HepG2 (cell line): ENCODE measurements at regions not wholly inside any gene's neighbourhood (a gene's known extent, or its start where the extent isn't known, plus 50 kb on each side); places are given as distances from the start of the nearest gene placed in this dataset.

Source experiments
- BRF2 ChIP-seq: sonication (generic); formaldehyde crosslinking; IDR thresholded peaks from 2 replicates; pipeline ENCODE4 v1.8.1; 2022; ENCODE audit warnings: mild to moderate bottlenecking, missing genetic modification reagents
- HMGXB3 ChIP-seq: sonication (generic); formaldehyde crosslinking; IDR thresholded peaks from 2 replicates; pipeline ENCODE4 v1.4.0; 2020; ENCODE audit warnings: missing genetic modification reagents, borderline replicate concordance
- JARID2 ChIP-seq: sonication (generic); formaldehyde crosslinking; IDR thresholded peaks from 2 replicates; pipeline ENCODE4 v1.8.1; 2023; ENCODE audit warnings: missing genetic modification reagents, inconsistent platforms; ENCODE audit not compliant: insufficient replicate concordance
- NFYC ChIP-seq: IDR thresholded peaks from 2 replicates; pipeline ENCODE4 v1.6.1; 2016; ENCODE audit warnings: missing genetic modification reagents, missing compliant biosample characterization
- YEATS2 ChIP-seq: sonication (generic); formaldehyde crosslinking; IDR thresholded peaks from 2 replicates; pipeline ENCODE4 v1.4.0; 2020; ENCODE audit warnings: missing genetic modification reagents, borderline replicate concordance
- ZBED4 ChIP-seq: sonication (generic); formaldehyde crosslinking; IDR thresholded peaks from 2 replicates; pipeline ENCODE4 v1.4.0; 2020; ENCODE audit warnings: missing genetic modification reagents, borderline replicate concordance
- ZBTB40 ChIP-seq, 2 experiments: fragments of 450-650 bp in 1 of 2; sonication (generic) in 1 of 2; formaldehyde crosslinking in 1 of 2; IDR thresholded peaks; 2 replicates each; pipeline versions ENCODE4 v1.6.1 to v1.8.0; 2016 to 2022; ENCODE audit warnings: antibody characterized with exemption in 1 of 2, mild to moderate bottlenecking in 1 of 2, missing genetic modification reagents in 1 of 2
- ZMYM2 ChIP-seq: sonication (generic); formaldehyde crosslinking; IDR thresholded peaks from 2 replicates; pipeline ENCODE4 v1.8.0; 2022; ENCODE audit warnings: mild to moderate bottlenecking, missing genetic modification reagents
- ZNF678 ChIP-seq: sonication (generic); formaldehyde crosslinking; IDR thresholded peaks from 2 replicates; pipeline ENCODE4 v1.4.0; 2020; ENCODE audit warnings: mild to moderate bottlenecking, missing genetic modification reagents

DNA sequence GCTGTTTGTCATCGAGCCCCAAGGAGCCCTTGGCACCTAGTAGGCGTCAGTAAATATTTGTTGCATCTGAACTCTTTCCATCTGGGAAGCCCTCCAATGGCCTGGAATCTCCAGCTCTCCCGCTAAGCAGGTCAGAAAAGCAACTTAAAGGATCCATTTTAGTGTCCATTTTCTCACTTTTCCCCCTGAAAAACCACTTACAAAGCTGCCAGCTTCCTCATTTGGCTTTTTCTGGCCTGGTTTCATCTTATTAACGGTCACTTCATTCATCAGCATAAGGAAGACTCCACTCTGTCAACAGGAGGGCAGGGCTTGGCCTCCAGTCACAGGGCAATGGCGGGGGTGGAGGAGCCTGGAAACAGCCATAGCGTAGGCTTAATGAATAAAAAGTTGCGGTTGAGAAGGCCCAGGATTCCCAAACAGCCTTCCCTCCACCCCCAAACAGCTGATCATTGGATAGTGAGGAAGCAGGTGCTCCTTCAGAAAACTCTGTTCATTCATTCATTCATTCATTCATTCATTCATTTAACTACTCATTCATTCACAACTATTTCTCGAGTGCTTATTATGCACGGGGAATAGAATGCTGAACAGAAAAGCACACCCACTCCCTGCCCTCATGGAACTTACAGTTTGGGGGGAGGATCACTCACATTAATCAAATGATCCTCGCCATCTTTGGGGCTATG is 104.5 kb upstream of the RCN1 start (continued):
- no peak for TF ChIP-seq ZBTB40 (IDR thresholded peaks at IDR 0.05)
- no peak for TF ChIP-seq ZBTB40 (CRISPR knock-in tag; IDR thresholded peaks at IDR 0.05)
- TF ChIP-seq HMGXB3 (CRISPR knock-in tag), result no peak
- no peak for TF ChIP-seq JARID2 (CRISPR knock-in tag)
- no peak for TF ChIP-seq ZBED4 (CRISPR knock-in tag)
- TF ChIP-seq ZNF678 (CRISPR knock-in tag), result no peak
- TF ChIP-seq YEATS2, result no peak
- no peak for TF ChIP-seq ZMYM2 (CRISPR knock-in tag)
- TF ChIP-seq NFYC (CRISPR knock-in tag), result no peak
- TF ChIP-seq BRF2, result no peak
